ENCODE measurements at regions not wholly inside any gene's neighbourhood (a gene's known extent, or its start where the extent isn't known, plus 50 kb on each side); places are given as distances from the start of the nearest gene placed in this dataset.

- Mint-ChIP-seq H3K9me3 (peaks cover 12% of the 10 kb centered on the region), H3K27ac (peak overlapping the region; percentile 34), H3K27me3 (no peaks in the 10 kb centered on the region), H3K4me3 (no peak overlapping the region), H3K4me1 (ENCODE audit: unreplicated experiment) (no peaks in the 10 kb centered on the region), H3K36me3 (no peaks in the 10 kb centered on the region)
- no peak for DNase-seq (ENCODE audit: extremely low spot score, unreplicated experiment)
- TF ChIP-seq, protein P1, sequence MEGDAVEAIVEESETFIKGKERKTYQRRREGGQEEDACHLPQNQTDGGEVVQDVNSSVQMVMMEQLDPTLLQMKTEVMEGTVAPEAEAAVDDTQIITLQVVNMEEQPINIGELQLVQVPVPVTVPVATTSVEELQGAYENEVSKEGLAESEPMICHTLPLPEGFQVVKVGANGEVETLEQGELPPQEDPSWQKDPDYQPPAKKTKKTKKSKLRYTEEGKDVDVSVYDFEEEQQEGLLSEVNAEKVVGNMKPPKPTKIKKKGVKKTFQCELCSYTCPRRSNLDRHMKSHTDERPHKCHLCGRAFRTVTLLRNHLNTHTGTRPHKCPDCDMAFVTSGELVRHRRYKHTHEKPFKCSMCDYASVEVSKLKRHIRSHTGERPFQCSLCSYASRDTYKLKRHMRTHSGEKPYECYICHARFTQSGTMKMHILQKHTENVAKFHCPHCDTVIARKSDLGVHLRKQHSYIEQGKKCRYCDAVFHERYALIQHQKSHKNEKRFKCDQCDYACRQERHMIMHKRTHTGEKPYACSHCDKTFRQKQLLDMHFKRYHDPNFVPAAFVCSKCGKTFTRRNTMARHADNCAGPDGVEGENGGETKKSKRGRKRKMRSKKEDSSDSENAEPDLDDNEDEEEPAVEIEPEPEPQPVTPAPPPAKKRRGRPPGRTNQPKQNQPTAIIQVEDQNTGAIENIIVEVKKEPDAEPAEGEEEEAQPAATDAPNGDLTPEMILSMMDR (conservative IDR thresholded peaks at IDR 0.05) = no peak
Observed at GRCh38 chr3:160084998-160085397, 96.4 kb downstream of the IL12A start.

DNA sequence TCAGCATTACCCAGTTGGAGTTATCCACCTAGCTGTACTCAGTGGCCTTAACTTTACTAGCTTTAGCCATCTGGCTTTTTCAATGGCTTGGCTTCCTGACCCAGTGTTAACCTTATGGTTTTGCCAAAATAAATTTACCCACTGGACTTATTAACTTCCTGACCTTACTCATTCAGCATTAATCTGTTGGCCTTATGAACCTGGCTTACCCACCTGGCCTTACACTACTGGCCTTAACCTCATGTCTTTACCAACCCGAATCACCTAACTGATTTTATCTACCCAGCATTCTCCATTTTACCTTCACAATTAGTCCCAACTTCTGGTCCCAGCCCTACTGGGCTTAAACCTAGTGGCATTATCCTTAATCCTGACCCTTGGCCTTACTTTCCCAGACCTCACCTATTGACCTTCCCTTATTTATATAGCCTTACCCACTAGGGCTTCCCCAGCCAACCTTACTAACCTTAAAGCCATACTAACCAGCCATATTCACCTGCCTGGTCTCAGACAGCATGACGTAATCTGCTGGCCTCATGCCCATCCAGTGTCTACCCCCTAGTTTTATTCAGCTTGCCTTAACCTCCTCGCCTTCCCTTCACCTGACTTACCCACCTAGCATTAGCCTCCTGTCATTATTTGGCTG lies 100.0 kb downstream of the IL12A start:
- DNase-seq (ENCODE audit: extremely low spot score, unreplicated experiment) = no peak
- TF ChIP-seq, protein P1 (conservative IDR thresholded peaks at IDR 0.05) = no peak
- no peaks in the 10 kb centered on the region for H3K27me3 Mint-ChIP-seq
- no peaks in the 10 kb centered on the region for H3K4me1 Mint-ChIP-seq (ENCODE audit: unreplicated experiment)
- no peak overlapping the region for H3K4me3 Mint-ChIP-seq
- peaks cover 12% of the 10 kb centered on the region for H3K9me3 Mint-ChIP-seq
- no peak overlapping the region for H3K27ac Mint-ChIP-seq
- H3K36me3 Mint-ChIP-seq = no peaks in the 10 kb centered on the region

- Mint-ChIP-seq H3K9me3 (peaks cover 5% of the 10 kb centered on the region), H3K4me3 (no peak overlapping the region), H3K27me3 (no peaks in the 10 kb centered on the region), H3K36me3 (no peaks in the 10 kb centered on the region), H3K27ac (no peak overlapping the region), H3K4me1 (ENCODE audit: unreplicated experiment) (no peaks in the 10 kb centered on the region)
- TF ChIP-seq, protein P1 (conservative IDR thresholded peaks at IDR 0.05) = no peak
- no peak for DNase-seq (ENCODE audit: extremely low spot score, unreplicated experiment)
Observed at GRCh38 chr3:160090653-160091052, 102.0 kb downstream of the IL12A start.

- Mint-ChIP-seq H3K27ac (no peak overlapping the region), H3K9me3 (peaks cover 2% of the 10 kb centered on the region), H3K36me3 (no peaks in the 10 kb centered on the region), H3K4me1 (ENCODE audit: unreplicated experiment) (no peaks in the 10 kb centered on the region), H3K4me3 (no peak overlapping the region), H3K27me3 (no peaks in the 10 kb centered on the region)
- TF ChIP-seq, protein P1 (conservative IDR thresholded peaks at IDR 0.05) = no peak
- no peak for DNase-seq (ENCODE audit: extremely low spot score, unreplicated experiment)
Observed at GRCh38 chr3:160091441-160091840, 102.8 kb downstream of the IL12A start.

- Mint-ChIP-seq H3K4me1 (ENCODE audit: unreplicated experiment) (no peaks in the 10 kb centered on the region), H3K4me3 (no peak overlapping the region), H3K27ac (no peak overlapping the region)
Observed at GRCh38 chr3:160092760-160093159, 104.1 kb downstream of the IL12A start.

More at GRCh38 chr3:160092760-160093159, 104.1 kb downstream of the IL12A start:
- no peaks in the 10 kb centered on the region for H3K9me3 Mint-ChIP-seq
- DNase-seq (ENCODE audit: extremely low spot score, unreplicated experiment) = no peak
- H3K36me3 Mint-ChIP-seq = no peaks in the 10 kb centered on the region
- TF ChIP-seq, protein P1 (conservative IDR thresholded peaks at IDR 0.05) = no peak
- no peaks in the 10 kb centered on the region for H3K27me3 Mint-ChIP-seq
